GM18867 (cell line): ENCODE measurements at regions not wholly inside any gene's neighbourhood (a gene's known extent, or its start where the extent isn't known, plus 50 kb on each side); places are given as distances from the start of the nearest gene placed in this dataset.
"Not testable (repeated sequence)": the region's sequence is repeated elsewhere in the genome, so short reads cannot be mapped to it uniquely, and the experiment has no call there.

Experiments
- ATAC-seq: cut with Tn5 transposase; IDR thresholded peaks from one replicate; pipeline ENCODE4 v1.9.1; 2021; ENCODE audit warnings: mild to moderate bottlenecking, moderate library complexity; ENCODE audit not compliant: unreplicated experiment

DNA sequence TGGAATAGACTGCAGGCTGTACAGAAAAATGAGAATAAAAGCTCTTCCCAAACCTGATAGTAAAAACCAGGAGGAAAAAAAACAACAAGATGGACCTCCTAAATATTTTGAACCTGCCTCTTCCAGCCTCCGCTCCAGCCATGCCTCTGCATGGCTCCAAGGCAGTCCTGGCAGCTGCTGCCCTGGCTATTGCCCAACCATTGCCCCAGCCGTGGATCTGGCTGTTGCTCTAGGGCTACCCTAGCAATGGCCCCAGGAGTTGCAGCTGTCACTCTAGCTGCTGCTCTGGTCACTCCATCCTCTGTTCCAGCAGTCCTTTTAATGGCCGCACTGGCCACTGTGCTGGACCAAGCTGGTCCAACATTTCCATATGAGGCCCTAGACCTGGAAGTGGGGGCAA lies 1756.0 kb downstream of the C4orf33 start:
- no peak for ATAC-seq

- ATAC-seq, result no peak
These were observed 1759.6 kb downstream of the C4orf33 start for GRCh38 chr4:130855533-130855932.

DNA sequence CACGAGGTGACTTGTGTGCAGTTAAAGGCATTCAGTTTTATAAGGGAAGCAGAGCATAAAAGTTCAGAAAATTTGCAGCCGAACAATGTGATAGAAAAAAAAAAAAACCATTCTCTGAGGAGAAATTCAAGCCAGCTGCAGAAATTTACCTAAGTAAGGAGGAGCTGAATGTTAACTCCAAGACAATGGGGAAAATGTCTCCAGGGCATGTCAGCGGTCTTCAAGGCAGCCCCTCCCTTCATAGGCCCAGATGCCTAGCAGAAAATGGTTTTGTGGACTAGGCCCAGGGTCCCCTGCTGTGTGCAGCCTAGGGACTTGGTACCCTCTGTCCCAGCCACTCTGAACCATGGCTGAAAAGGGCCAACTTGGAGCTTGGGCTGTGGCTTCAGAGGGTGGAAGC lies 1764.0 kb downstream of the C4orf33 start:
- no peak for ATAC-seq

DNA sequence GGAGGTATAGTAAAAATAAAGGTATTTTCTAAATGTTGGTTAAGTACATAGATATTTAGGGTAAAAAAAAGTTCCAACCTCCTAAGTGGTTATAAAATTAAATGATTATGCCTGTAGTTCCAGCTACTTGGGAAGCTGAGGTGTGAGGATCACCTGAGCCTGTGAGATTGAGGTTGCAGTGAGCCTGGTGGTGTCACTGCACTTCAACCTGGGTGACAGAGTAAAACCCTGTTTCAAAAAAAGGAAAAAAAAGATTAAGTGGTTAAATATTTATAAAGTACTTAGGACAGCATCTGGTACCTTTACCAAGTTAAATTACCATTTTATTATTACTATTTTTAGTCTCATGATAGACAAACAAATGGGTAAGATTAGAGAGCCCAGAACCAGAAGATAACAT lies 1801.0 kb downstream of the C4orf33 start:
- no peak for ATAC-seq

- ATAC-seq, result no peak
These were observed 1805.4 kb downstream of the C4orf33 start for GRCh38 chr4:130901321-130901720.

GRCh38 chr4:130922955-130923354 lies 1827.0 kb downstream of the C4orf33 start:
- no peak for ATAC-seq

DNA sequence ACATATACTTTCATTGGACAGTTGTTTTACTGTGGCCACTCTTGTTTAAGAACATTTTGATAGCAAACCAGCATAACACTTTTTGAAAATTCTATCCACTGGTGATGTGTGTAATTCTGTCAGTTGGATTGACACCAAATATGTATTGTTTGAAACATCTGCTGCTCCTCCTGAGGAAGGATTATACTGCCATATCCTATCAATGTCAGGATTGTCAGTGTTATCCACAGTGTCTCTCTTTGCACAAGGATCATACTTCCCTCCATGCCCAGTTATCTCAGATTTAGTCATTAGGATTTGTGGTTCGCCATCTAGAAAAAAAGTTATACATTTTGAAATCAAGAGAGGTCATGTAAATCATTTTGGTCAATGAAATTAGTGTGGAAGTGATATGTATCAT lies 1859.6 kb downstream of the C4orf33 start:
- no peak for ATAC-seq

DNA sequence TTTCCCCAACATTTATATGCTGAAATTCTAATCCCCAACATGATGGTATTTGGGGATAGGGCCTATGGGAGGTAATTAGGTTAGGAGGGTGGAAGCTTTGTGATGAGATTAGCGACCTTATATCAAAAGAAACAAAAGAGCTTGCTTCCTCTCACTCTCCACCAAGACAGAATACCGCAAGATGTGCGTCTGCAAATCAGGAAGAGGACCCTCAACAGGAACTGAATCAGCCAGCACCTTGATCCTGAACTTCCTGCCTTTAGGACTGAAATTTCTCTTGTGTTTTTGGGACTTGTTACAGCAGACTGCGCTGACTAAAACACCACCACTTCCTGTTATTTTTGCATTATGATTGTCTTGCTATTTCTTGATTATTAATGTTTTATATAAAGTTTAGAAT lies 1889.4 kb downstream of the C4orf33 start:
- no peak for ATAC-seq

- ATAC-seq, result no peak
These were observed 1900.0 kb downstream of the C4orf33 start for GRCh38 chr4:130995988-130996387.

GRCh38 chr4:131001371-131001770 lies 1905.4 kb downstream of the C4orf33 start:
- ATAC-seq, result no peak

- ATAC-seq, result no peak
These were observed 1906.2 kb downstream of the C4orf33 start for GRCh38 chr4:131002132-131002531.

DNA sequence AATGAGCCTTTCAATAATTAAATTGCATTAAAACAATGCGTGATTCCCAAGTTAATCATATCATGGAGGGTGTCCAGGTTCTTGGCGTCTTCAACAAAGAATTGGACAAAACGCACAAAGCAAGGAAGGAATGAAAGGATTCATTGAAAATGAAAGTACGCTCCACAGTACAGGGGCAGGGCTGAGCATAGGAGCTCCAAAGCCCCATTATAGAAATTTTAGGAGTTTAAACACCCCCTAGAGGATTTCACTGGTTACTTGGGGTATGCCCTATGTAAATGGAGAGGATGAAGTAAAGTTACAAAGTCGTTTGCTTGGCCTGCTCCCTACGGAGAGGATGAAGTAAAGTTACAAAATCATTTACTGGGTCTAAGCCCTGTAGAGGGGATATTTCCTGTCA lies 1910.4 kb downstream of the C4orf33 start:
- ATAC-seq, result no peak

GRCh38 chr4:131011961-131012360 lies 1916.0 kb downstream of the C4orf33 start:
- ATAC-seq, result not testable (repeated sequence)

- ATAC-seq, result no peak
These were observed 1917.3 kb downstream of the C4orf33 start for GRCh38 chr4:131013226-131013625.

- no peak for ATAC-seq
These were observed 1930.8 kb downstream of the C4orf33 start for GRCh38 chr4:131026771-131027170.

DNA sequence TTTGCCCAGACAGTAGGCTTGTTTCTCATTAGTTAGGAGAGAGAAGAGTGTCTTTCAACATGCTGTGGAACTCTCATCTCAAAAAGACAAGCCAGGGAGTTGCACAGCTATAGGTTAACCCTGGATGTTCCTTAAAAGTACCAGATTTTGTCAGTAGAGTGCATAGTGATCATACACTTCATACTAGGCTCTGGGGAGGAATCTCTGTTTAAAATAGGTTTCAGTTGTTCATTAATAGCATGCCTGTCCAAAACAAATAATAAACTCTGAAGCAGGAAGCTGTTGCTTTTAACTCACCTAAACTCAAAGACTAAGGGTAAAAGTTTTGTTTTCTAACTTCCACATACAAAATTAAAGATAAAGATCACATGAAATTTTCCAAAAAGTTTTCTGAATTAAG lies 1948.4 kb downstream of the C4orf33 start:
- no peak for ATAC-seq

GRCh38 chr4:131046821-131047220 lies 1950.9 kb downstream of the C4orf33 start:
- ATAC-seq, result no peak

DNA sequence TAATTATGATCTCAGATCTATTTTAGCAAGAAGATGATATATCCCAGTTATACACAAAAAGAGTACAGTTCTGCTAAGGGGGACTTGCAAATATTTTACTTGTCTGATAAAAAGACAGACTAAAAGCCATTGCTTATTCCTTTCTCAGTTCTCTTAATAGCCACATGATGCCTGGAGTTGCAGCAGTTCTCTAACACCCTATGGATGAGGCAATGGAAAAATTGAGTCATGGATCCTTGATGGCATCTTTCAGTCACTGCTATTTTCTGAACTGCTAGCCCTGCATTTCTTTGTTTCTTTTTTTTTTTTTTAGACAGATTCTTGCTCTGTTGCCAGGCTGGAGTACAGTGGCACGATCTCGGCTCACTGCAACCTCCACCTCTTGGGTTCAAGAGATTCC lies 1956.7 kb downstream of the C4orf33 start:
- no peak for ATAC-seq

- no peak for ATAC-seq
These were observed 1958.6 kb downstream of the C4orf33 start for GRCh38 chr4:131054489-131055019.

DNA sequence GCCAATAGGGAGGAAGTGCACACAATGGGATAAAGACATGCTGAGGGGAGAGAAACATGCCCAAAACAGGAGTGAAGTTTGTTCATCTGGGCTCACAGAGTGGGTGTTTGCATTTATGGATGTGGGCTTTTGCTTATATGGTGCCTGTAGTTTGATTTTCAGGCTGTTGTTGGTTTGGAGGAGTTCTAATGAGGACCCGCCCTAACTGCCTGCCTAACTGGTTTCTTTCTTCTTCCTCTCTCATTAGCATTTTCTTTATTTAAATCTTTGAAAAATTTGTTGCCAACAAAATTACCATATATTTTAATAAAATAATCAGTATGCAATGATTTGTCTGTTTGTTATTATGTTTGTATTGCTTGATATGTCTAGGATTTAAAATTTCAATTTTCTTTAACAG lies 1965.8 kb downstream of the C4orf33 start:
- no peak for ATAC-seq

DNA sequence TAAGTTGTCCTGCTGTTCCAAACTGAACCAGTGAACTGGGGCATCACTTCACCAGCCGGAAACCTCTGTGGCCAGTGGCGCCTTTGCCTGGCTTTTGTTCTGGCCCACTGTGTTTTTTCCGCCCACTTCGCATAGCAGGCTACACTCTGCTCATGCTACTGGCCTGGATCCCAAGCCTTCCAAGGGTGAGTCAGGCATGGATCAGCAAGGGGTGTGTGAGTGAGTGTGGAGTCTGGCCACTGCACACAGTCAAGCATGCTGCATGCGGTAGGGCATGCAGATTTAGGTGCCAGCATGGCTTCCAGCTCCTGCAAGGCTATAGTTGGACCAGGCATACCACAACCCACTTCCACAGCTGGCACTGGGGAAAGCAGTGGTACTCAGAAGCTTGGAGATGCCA lies 1967.9 kb downstream of the C4orf33 start:
- ATAC-seq, result no peak

GRCh38 chr4:131081069-131081468 lies 1985.1 kb downstream of the C4orf33 start:
- no peak for ATAC-seq

GRCh38 chr4:131084997-131085396 lies 1989.0 kb downstream of the C4orf33 start:
- no peak for ATAC-seq

GRCh38 chr4:131091896-131092295 lies 1995.9 kb downstream of the C4orf33 start:
- peak; percentile 55 for ATAC-seq
